GM18909 (cell line): ENCODE measurements at regions not wholly inside any gene's neighbourhood (a gene's known extent, or its start where the extent isn't known, plus 50 kb on each side); places are given as distances from the start of the nearest gene placed in this dataset.

ENCODE experiments used
- ATAC-seq: cut with Tn5 transposase; IDR thresholded peaks from one replicate; pipeline ENCODE4 v1.9.1; 2021; ENCODE audit warnings: mild to moderate bottlenecking; ENCODE audit not compliant: unreplicated experiment, poor library complexity

GRCh38 chr9:1261266-1261665 lies 211.1 kb downstream of the DMRT2 start:
- no peak for ATAC-seq

GRCh38 chr9:1261879-1262766 lies 212.0 kb downstream of the DMRT2 start:
- ATAC-seq = no peak

GRCh38 chr9:1267141-1267570 lies 217.0 kb downstream of the DMRT2 start:
- peak; percentile 77 for ATAC-seq

DNA sequence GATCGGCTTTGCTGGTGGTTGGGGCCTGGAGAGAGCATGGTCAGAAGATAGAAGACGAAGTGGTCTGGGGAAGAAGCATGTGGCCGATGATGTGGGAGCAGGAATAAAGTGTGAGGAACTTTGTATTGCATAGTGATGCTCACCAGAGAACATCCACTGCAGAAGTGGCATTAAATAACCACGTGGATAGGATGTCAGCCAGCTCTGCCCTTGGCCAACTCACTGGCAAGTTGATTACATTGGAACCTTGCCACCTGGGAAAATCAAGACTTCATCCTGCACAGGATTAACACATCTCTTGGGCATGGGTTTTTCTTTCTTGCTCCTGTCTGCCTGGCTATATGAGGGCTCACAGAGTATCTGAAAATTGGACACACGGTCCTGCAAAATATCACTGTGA lies 217.4 kb downstream of the DMRT2 start:
- no peak for ATAC-seq

DNA sequence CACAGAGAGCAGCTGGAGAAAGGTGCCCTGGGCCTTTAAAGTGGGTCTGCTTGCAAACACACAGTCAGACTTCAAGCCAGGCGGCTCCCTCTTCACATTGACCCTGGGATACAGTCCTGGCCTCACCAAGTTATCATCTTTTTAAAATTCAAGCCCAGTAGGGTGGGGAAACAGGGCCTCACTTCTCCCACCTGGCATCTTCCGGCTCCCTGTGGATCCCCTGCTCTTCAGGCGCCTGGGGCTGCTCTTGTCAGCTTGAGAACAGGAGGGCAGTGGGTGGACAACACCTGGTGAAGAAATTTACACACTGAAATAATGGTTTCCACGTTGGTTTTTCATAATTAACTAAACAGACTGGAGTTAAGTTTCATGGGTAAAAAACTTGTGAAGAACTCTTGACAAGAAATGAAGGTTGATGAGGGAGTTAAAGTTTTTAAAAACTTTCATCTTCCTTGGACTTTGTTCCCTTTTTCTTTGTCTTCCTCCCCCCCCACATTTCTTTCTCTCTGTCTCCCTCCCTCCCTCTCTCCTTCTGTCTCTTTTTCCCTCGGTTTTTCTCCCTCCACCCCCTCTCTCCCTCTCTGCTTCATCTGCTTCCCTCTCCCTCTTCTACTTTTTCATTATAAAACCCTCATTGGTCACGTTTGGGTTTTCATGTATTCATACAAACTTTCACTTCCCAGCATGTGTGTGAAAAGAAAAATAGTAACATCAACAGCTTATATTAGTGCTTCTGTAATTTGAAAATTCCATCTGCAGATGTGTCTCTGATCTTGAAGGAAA lies 219.6 kb downstream of the DMRT2 start:
- no peak for ATAC-seq

DNA sequence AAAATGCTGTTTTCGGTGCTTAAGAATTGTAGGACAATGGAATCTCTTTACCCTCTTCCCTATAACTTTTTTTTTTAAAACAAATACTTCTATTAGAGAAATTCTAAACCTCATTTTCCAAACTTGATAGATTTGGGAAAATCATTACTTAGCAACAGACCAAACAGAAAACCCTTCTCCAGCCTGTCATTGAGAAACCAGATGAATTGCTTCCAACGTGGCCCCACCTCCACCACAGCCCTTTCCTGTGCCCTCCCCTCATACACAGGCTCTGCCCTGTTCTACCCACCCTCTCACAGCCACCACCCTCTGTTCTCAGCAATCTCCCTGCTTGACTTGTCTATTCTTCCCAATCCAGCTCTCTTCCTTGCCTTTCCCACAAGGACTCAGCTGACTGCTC lies 221.2 kb downstream of the DMRT2 start:
- no peak for ATAC-seq

- ATAC-seq = no peak
Measured at GRCh38 chr9:1271786-1272185, 221.6 kb downstream of the DMRT2 start.

- no peak for ATAC-seq
Measured at GRCh38 chr9:1272488-1272887, 222.3 kb downstream of the DMRT2 start.

DNA sequence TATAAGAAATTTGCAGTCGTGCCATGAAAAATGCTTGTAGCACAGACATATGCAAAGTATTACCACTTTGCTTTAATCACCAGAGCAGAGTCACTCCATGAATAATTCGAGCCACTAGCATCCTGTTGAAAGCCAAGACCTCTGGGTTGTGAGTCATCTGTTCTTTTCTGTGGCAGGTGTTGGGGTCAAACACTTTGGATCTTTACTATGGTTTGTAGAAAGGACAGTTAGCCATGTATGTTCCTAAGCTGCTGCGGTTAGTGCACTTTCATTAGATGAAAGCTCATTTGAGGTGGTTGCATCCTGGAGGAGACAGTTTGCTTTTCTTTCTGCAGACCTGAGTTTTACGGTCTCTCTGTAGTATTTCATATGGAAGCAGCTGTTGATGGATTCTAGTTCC lies 223.7 kb downstream of the DMRT2 start:
- ATAC-seq = no peak

DNA sequence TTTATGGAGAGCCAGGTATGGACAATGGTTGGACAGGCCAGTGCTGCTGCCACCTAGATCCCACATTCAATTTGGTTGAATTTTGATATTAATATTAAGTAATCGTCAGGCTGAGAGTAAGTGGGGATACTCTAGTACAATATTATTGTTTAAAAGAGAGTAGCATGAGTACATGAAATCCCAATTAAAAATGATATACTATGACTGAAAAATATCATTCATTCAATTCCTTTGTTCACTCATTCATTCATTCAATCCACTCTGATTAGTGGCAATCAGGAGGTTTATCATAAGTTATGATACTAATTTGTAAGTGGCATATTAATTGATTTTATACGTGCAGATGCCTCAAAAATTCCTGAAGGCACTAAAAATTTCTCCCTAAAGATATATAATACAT lies 224.2 kb downstream of the DMRT2 start:
- ATAC-seq = no peak

- no peak for ATAC-seq
Measured at GRCh38 chr9:1276474-1276873, 226.3 kb downstream of the DMRT2 start.

- ATAC-seq = no peak
Measured at GRCh38 chr9:1284727-1285126, 234.6 kb downstream of the DMRT2 start.

DNA sequence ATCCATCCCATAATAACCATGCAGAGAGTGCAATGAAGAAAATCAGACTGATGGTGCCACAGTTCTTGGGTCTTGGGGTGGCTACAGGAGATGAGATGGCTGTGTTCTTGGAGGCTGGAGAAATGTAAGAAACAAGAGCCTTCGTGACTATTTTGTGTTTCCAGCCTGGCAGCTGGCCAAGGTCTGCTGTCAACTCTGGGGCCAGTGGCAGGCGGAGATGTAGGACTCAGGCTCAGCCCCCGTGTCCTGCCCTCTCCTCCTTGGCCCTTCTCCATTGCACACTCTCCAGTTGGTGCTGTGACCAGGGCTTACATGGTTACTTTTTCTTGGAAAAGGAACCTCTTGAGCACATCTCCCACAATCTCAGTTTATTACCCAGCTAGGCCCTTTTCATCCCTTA lies 235.4 kb downstream of the DMRT2 start:
- no peak for ATAC-seq

DNA sequence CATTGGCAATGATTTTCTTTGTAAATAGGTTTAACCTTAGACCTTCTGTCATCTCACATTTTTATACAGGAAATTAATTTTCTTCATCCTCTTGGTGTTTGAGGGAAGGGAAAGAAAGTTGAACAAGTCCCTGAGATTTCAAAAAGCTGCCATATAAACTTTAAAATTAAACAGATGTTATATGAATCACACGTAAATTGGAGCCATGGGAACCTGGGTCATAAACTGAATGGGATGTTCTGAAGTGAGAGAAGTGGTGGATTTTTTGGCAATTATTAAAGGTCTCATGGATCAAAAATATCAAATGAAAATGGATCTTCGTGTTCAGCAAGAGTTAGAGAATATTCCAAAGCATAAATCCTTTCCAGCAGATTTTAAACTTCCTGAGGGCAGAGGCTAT lies 242.2 kb downstream of the DMRT2 start:
- ATAC-seq = no peak

DNA sequence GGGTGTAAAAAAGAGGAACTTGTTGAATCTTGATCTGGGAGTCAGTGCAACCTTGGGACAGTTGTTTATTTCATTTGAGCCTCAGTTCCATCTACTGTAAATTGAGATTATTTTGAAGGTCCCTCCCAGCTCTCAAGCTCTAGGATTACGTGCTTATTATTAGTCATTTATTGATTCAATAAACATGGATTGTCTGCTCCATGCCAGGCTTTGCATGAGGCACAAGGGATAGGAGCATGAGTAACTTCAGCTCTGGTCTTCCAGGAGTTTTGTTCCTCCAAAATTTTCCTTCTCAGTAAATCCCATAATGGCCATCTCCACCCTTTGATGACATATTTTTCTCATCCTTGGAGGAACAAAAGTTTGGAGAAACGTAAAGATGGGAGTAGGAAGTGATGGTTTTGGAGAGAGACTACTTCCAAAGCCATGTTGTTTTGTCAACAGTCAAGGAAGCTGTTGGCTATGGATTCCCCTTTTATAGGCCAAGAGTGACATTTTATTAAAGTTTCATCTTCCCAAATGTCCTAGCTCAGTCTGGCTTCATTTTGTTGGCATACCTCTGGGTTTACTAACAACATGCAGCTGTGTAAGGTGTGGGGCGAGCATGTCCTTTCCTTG lies 244.6 kb downstream of the DMRT2 start:
- no peak for ATAC-seq

DNA sequence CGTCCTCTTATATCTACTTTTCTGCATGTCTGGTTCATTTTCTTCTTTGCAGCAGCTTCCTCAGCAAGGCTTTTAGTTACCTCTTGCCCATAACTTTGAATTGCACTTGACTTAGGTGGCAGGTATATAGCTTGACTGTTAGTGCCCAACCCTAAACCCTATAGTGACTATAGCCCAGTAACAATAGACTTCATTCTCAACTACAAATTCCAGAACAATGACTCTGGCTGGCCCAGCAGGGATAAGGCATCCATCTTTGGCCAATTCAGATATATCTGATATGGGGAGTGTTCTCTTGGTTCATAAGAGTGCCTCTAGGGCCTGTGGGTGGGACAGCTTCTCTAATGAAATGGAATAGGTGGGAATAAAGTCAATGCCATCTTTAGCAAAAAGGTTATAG lies 246.2 kb downstream of the DMRT2 start:
- no peak for ATAC-seq

DNA sequence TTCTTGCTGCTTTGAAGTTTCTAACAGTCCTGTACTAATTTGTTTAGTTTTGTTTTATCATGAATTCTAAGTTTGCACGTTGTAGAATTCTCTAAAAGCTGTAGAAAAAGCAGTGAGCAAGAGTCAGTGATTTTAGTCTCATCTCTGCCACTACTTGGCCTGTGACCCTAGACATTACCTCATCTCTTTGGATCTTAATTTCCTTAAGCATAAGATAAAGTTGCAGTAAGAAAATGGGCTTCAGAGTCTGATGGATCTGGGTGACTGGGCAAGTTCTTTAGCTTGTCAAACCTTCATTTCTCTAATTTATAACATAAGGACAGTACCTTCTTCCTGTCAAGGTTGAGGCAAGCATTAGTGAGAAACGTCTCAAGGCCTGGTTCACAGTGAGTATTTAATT lies 247.9 kb downstream of the DMRT2 start:
- ATAC-seq = no peak

GRCh38 chr9:1300941-1301340 lies 250.8 kb downstream of the DMRT2 start:
- no peak for ATAC-seq

- no peak for ATAC-seq
Measured at GRCh38 chr9:1303932-1304331, 253.8 kb downstream of the DMRT2 start.

DNA sequence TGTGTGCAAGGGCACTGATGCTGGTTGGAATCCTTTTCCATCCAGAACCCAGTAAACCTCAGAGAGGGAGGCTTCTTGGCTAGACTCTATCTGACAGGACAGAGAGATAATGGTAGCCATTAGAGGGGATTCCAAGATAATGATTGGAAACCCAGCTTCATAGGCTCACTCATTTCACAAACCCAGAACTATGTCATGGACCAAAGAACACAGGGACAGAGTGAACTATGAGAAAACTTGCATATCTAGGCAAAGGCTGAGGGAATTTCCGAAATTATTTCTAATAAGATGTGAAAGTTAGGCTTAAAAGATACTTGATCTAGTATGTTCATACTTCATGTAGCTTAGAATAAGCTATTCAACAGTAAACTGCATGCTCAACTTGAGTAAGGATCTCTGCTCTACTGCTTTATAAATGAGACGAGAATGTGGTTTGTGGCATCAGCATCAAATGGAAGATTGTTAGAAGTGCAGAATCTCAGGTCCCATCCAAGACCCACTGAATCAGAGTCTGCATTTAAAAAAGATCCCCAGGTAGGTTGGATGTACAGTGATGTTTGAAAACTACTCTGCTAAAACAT lies 261.4 kb downstream of the DMRT2 start:
- no peak for ATAC-seq

GRCh38 chr9:1319436-1319835 lies 269.3 kb downstream of the DMRT2 start:
- no peak for ATAC-seq
